Activated T-helper 17 cell treated with anti-CD3 and anti-CD28 coated beads, Interleukin-2, amount 50 U/mL, for 72 hours (primary cell): ENCODE measurements at regions not wholly inside any gene's neighbourhood (a gene's known extent, or its start where the extent isn't known, plus 50 kb on each side); places are given as distances from the start of the nearest gene placed in this dataset.

ENCODE experiments used
- ATAC-seq: fragments of 150-1000 bp; cut with Tn5 transposase; replicated peaks from 2 replicates; pipeline ENCODE4 v1.10.0; 2021; ENCODE audit warnings: mild to moderate bottlenecking, moderate library complexity
- H3K27ac Mint-ChIP-seq: one replicate; pipeline ENCODE4 v1.8.0; 2022; ENCODE audit warnings: mixed read lengths
- H3K27me3 Mint-ChIP-seq: one replicate; pipeline ENCODE4 v1.8.0; 2022; ENCODE audit warnings: mixed read lengths
- H3K36me3 Mint-ChIP-seq: one replicate; pipeline ENCODE4 v1.8.0; 2022; ENCODE audit warnings: low read depth, mild to moderate bottlenecking, mixed read lengths
- H3K4me1 Mint-ChIP-seq: one replicate; pipeline ENCODE4 v1.8.0; 2022; ENCODE audit warnings: mixed read lengths
- H3K4me3 Mint-ChIP-seq: one replicate; pipeline ENCODE4 v1.8.0; 2022; ENCODE audit warnings: mild to moderate bottlenecking, mixed read lengths
- H3K9me3 Mint-ChIP-seq: one replicate; pipeline ENCODE4 v1.8.0; 2022; ENCODE audit warnings: mixed read lengths

DNA sequence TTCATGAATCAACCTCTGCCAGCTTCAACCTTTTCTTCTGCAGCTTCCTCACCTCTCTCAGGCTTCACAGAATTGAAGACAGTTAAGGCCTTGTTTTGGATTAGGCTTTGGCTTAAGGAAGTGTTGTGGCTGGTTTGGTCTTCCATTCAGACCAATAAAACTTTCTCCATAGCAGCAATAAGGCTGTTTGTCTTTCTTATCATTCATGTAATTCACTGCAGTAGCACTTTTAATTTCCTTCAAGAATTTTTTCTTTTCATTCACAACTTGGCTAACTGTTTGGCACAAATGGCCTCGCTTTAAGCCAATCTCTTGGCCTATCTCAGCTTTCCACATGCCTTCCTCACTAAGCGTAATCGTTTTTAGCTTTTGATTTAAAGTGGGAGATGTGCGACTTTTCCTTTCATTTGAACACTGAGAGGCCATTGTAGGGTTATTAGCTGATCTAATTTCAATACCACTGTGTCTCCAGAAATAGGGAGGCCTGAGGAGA, 229.5 kb downstream of the IPO8 start:
- H3K27ac Mint-ChIP-seq = no peak overlapping the region
- H3K9me3 Mint-ChIP-seq = peaks cover 10% of the 10 kb centered on the region
- H3K27me3 Mint-ChIP-seq = peaks cover 4% of the 10 kb centered on the region
- no peaks in the 10 kb centered on the region for H3K36me3 Mint-ChIP-seq
- H3K4me1 Mint-ChIP-seq = no peaks in the 10 kb centered on the region
- ATAC-seq = no peak
- no peak overlapping the region for H3K4me3 Mint-ChIP-seq

DNA sequence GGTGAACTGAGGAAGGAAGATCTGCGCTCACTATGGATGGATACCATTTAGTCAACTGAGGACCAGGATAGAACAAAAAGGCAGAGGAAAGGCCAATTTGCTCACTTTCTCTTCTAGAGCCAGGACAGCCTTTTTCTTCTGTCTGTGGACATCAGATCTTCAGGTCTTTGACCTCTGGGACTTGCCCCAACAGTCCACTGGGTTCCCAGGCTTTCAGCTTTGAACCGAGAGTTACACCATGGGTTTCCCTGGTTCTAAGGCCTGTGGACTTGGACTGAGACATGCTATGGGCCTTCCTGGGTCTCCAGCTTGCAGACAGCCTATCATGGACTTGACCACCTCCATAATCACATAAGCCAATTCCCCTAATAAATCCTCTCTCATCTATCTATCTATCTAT, 232.0 kb downstream of the IPO8 start:
- ATAC-seq = no peak
- Mint-ChIP-seq H3K4me3 (no peak overlapping the region), H3K27me3 (peaks cover 1% of the 10 kb centered on the region), H3K9me3 (peaks cover 9% of the 10 kb centered on the region), H3K4me1 (no peaks in the 10 kb centered on the region), H3K36me3 (no peaks in the 10 kb centered on the region), H3K27ac (no peak overlapping the region)

DNA sequence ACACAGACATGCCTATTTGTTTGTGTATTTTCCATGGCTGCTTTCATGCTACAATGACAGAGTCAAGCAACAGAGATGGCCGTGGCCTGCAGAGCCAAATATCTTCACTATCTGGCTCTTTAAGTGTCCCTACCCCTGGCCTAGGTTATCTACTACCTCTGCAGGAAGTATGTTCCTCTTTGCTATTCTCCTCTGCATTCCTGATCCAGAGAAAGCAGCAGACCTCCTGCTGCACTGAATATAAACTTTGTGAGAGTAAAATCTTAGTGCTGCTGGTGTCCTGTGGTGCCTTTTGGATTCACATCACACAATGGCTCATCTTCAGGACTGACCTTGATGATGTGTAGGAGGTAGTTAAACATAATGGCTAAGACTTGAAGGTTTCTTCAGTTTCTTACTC, 233.4 kb downstream of the IPO8 start:
- Mint-ChIP-seq H3K9me3 (peaks cover 12% of the 10 kb centered on the region), H3K4me1 (no peaks in the 10 kb centered on the region), H3K27ac (no peak overlapping the region), H3K27me3 (no peaks in the 10 kb centered on the region), H3K4me3 (no peak overlapping the region), H3K36me3 (no peaks in the 10 kb centered on the region)
- ATAC-seq = no peak

DNA sequence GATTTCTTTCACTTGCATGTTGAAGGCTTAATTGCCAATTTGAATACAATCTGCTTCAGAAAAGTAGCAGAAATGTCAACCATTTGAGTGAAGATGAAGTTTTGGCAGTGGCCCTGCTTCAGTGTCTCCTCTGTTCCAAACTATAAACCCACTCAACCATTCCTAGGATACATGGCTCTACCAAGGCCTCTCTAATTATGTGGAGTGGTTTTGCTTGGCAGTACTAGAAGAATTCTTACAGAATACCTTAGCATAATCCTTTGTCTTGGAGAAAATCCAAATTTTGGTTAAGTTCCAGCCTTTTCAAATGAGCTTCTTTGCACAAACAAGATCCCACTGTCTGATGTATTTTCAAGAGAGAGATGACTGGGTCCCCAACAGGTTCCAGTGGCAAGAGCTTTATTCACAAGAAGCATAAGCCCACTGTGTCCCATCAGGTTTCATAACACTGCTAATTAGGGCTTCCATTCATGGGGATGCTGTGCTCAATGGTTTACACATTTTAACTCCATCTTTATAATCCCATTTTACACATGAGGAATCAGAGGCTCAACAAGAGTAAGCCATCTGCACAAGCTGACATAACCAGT, 234.5 kb downstream of the IPO8 start:
- ATAC-seq = no peak
- no peak overlapping the region for H3K27ac Mint-ChIP-seq
- H3K27me3 Mint-ChIP-seq = no peaks in the 10 kb centered on the region

DNA sequence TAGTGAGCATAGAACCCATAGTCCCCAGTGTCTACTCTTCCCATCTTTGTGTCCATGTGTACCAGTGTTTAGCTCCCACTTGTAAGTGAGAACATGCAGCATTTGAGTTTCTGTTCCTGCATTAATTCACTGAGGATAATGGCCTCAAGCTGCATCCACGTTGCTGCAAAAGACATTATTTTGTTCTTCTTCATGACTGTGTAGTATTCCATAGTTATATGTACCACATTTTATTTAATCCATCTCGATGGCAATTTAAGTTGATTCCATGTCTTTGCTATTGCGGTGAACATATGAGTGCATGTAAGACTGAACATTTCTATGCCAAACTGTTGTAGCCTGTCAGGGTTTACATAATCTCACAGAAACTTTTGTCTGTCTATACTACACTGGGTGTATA, 237.2 kb downstream of the IPO8 start:
- H3K36me3 Mint-ChIP-seq = no peaks in the 10 kb centered on the region
- no peak overlapping the region for H3K27ac Mint-ChIP-seq
- no peak for ATAC-seq
- H3K9me3 Mint-ChIP-seq = peaks cover 9% of the 10 kb centered on the region
- H3K27me3 Mint-ChIP-seq = no peaks in the 10 kb centered on the region
- H3K4me3 Mint-ChIP-seq = no peak overlapping the region
- no peaks in the 10 kb centered on the region for H3K4me1 Mint-ChIP-seq

More for the DNA sequence above, 234.5 kb downstream of the IPO8 start:
- no peak overlapping the region for H3K4me3 Mint-ChIP-seq
- peaks cover 12% of the 10 kb centered on the region for H3K9me3 Mint-ChIP-seq
- H3K36me3 Mint-ChIP-seq = no peaks in the 10 kb centered on the region
- no peaks in the 10 kb centered on the region for H3K4me1 Mint-ChIP-seq

DNA sequence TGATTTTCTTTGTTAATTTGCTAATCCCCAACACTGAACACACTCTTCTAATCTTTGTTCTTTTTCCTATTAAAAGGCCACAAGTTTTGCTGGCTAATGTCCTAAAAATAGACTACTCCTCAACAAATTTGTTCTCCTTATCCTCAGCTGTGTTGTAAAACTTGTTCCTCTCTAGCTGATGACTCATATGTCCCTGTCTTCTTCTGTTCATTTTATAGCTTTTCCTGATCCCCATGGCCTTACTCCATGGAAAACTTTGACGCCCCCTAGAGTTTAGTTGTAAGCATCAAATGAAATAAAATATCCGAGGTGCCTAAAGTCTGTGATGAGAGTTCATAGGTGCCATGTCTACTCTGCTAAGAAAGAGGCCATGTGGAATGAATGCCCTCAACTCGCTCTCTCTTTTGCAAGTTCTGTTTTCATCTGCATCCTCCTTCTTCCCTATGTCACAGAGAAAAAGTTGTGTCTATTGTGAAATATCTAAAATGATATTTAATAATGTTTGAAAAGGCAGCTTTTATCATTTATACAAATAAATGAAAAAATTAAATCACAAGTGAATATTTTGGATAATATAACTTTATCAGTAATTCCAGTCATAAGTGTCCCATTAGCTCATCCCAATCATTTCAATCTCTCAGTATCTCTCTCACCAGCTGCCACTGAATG, 237.9 kb downstream of the IPO8 start:
- Mint-ChIP-seq H3K27me3 (no peaks in the 10 kb centered on the region), H3K36me3 (no peaks in the 10 kb centered on the region), H3K27ac (no peak overlapping the region), H3K4me1 (no peaks in the 10 kb centered on the region), H3K9me3 (peaks cover 9% of the 10 kb centered on the region), H3K4me3 (no peak overlapping the region)
- no peak for ATAC-seq

DNA sequence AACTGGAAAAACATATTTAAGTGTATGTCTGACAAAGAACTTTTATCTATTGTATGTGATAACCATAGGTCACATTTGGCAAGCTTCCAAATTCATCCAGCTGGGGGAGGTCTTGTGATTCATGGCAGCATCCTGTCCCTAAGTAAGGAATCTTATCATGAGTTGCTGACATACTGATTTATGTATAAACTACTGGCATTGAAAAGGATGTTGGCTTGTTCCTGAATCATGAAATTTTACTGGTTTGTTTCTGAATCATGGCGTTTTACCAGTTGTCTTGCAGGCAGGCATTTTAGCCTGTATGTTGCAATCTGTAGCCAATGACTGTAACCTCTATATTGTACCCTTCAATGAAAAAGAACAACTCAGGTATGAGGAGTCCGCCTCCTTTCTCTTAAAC, 244.8 kb downstream of the IPO8 start:
- no peaks in the 10 kb centered on the region for H3K27me3 Mint-ChIP-seq
- no peak overlapping the region for H3K4me3 Mint-ChIP-seq
- no peaks in the 10 kb centered on the region for H3K4me1 Mint-ChIP-seq
- no peak for ATAC-seq
- H3K9me3 Mint-ChIP-seq = no peaks in the 10 kb centered on the region
- no peak overlapping the region for H3K27ac Mint-ChIP-seq
- no peaks in the 10 kb centered on the region for H3K36me3 Mint-ChIP-seq

DNA sequence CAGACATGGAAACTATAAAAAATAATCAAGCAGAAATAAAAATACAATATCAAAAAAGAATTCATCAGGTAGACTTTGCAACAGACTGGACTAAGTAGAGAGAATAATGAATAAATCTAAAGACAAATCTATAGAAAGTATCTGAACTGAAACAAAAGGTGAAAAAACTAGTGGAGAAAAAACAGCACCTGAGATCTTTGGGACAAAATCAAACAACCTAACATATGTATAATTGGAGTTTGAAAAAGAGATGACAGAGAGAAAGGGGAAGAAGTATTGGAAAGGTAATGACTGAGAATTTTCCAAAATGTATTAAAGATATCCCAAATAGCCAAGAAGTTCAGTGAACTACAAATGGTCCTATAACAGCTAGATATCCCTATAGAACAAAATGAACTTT, 245.4 kb downstream of the IPO8 start:
- H3K4me1 Mint-ChIP-seq = no peaks in the 10 kb centered on the region
- no peaks in the 10 kb centered on the region for H3K36me3 Mint-ChIP-seq
- H3K4me3 Mint-ChIP-seq = no peak overlapping the region
- no peak for ATAC-seq
- no peak overlapping the region for H3K27ac Mint-ChIP-seq
- no peaks in the 10 kb centered on the region for H3K27me3 Mint-ChIP-seq
- H3K9me3 Mint-ChIP-seq = no peaks in the 10 kb centered on the region

DNA sequence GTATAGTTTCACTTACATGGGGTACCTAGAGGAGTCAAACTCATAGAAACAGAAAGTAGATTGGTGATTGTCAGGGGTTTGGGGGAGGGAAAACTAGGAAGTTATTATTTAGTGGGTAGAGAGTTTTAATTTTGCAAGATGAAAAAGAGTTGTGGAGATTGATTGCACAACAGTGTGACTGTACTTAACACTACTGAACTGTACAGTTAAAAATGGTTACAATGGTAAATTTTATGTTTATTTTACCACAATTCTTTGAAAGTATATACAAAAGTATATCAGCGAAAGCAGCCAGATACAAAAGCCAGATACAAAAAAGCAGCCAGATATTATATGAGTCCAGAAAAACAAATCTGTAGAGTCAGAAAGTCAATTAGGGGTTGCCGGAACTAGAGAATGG, 247.6 kb downstream of the IPO8 start:
- Mint-ChIP-seq H3K36me3 (no peaks in the 10 kb centered on the region), H3K4me1 (no peaks in the 10 kb centered on the region), H3K9me3 (no peaks in the 10 kb centered on the region), H3K27me3 (peaks cover 2% of the 10 kb centered on the region), H3K27ac (no peak overlapping the region), H3K4me3 (no peak overlapping the region)
- no peak for ATAC-seq

DNA sequence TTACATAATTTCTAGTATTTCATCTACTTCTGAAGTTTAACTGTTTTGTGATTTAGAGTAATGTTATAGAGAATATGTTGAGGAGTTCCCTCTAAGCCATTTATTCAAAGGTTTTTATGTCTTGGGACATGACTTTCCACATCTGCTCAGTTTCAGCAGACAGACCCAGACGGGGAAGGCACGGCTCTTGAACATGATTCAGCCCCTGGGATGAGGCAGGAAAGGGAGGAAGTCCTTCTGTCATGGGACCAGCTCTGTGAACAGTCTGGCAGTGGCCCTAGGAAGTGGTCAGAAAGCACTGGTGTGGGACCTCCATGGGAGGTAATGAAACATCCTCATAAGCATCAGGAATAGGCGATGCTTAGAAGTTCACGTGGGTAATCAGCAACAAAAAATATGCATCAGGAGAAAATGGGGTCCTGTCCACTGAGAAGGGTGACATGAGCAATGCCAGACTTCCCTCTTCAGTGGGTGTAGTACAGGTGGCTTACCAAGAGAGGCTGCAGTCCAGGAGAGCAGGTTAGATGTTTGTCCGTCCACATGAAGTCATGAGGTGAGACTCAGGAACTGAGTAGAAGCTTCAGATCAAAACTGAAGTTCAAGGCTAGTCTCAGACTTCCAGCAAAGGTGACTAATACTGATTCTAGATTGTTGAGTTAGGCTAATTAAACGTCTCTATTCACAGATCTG, 248.5 kb downstream of the IPO8 start:
- Mint-ChIP-seq H3K27me3 (peaks cover 2% of the 10 kb centered on the region), H3K36me3 (no peaks in the 10 kb centered on the region), H3K4me1 (no peaks in the 10 kb centered on the region), H3K27ac (no peak overlapping the region), H3K9me3 (no peaks in the 10 kb centered on the region), H3K4me3 (no peak overlapping the region)
- ATAC-seq = no peak

DNA sequence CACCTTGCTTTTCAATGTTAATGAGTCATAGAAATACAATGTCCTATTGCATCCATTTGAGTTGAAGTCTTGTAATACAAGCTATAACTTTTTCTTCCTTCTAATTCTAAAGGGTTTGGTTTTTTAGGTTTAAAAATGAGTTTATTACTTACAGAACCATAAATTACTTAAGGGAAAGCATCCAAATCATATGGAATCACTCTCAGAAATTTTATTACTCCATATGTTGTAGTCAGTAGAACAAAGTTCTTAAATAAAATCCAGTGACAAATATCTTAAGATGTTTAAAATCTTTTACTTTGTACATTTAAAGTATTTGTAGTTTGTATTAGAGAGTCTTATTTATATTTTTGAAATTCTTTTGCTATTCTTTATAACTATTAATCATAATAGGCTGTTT, 253.2 kb downstream of the IPO8 start:
- peaks cover 13% of the 10 kb centered on the region for H3K27me3 Mint-ChIP-seq
- H3K36me3 Mint-ChIP-seq = no peaks in the 10 kb centered on the region
- H3K4me3 Mint-ChIP-seq = no peak overlapping the region
- no peak for ATAC-seq
- H3K27ac Mint-ChIP-seq = no peak overlapping the region
- no peaks in the 10 kb centered on the region for H3K4me1 Mint-ChIP-seq
- no peaks in the 10 kb centered on the region for H3K9me3 Mint-ChIP-seq

DNA sequence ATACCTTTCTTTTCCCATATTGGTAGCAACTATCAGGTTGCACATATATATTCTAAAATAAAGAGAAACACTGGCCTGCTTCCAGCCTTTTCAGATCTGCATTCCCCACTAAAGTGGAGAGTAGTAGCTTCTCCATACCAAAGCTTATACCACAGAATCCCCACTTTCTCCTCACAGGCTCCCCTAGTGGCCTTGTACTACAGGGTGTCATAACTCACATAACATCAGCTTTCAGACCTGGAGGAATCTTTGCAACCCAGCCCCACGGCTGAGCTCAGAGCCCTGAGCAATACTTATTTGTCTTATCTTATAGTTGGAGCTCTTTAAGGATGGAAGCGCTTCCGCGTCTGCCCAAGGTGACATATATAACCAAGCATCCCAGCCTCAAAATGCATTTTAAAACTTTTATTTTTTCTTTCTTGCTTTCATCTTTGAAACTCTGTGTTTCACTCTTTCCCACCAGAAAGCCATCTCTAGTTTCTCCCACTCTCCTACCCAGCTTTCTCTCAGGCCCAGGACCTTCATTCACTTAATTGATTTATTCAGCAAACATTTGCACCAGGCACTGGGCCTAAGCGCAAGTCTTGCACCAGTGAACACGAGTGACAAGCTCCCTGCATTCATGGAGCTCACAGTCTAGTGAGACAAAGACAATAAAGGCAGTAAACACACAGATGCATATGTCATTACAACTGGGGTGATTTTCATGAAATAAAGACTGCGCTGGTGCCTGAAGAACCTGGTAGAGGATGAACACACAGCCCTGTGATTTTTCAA, 254.7 kb downstream of the IPO8 start:
- Mint-ChIP-seq H3K4me3 (no peak overlapping the region), H3K27me3 (peaks cover 13% of the 10 kb centered on the region), H3K27ac (no peak overlapping the region), H3K4me1 (no peaks in the 10 kb centered on the region), H3K36me3 (no peaks in the 10 kb centered on the region), H3K9me3 (peaks cover 4% of the 10 kb centered on the region)
- no peak for ATAC-seq

DNA sequence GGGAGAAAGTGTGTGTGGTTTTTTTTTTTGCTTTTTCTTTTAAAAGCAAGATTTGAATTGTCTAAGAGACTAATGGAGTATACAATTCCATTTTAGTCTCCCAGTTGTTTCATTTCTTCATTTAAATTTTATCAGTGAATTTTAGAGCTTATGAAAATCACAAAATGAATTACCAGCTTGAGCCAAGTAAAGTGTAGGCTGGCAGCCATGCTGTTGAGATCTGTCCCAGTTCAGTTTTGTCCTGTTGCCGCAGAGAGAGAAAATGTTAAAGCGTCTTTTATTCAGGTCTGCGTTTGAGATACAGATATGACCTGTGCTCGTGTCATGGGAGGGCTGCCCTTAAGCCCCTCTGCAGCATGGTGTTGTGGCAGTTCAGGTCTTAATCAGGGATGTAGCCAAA, 256.5 kb downstream of the IPO8 start:
- Mint-ChIP-seq H3K4me3 (no peak overlapping the region), H3K27ac (no peak overlapping the region), H3K9me3 (peaks cover 4% of the 10 kb centered on the region)

DNA sequence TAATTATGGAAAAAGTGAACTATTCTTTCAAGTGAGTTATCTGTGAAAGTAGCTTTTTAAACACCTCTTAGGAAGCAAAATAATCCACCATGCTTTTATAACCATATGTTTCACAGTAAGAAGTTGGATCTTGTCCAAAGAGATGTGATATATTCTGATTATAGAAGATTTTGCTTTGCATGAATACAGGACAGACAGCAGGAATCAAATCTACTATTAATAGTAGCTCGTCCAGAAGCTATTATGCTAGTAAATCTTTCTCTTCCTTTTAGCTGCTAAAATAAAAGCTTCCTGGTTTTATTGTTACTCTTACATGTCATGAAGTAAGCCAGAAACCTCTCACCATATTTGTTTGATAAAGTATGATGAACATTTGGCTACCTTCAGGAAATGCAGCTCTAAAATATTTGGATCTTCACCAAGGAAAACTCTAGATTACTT, 257.0 kb downstream of the IPO8 start:
- ATAC-seq = no peak
- H3K9me3 Mint-ChIP-seq = peaks cover 4% of the 10 kb centered on the region
- no peaks in the 10 kb centered on the region for H3K4me1 Mint-ChIP-seq
- no peak overlapping the region for H3K27ac Mint-ChIP-seq
- no peak overlapping the region for H3K4me3 Mint-ChIP-seq
- no peaks in the 10 kb centered on the region for H3K36me3 Mint-ChIP-seq
- peaks cover 13% of the 10 kb centered on the region for H3K27me3 Mint-ChIP-seq

More for the DNA sequence above, 256.5 kb downstream of the IPO8 start:
- no peaks in the 10 kb centered on the region for H3K4me1 Mint-ChIP-seq
- peaks cover 13% of the 10 kb centered on the region for H3K27me3 Mint-ChIP-seq
- ATAC-seq = no peak
- no peaks in the 10 kb centered on the region for H3K36me3 Mint-ChIP-seq
